ENCODE measurements at regions not wholly inside any gene's neighbourhood (a gene's known extent, or its start where the extent isn't known, plus 50 kb on each side); places are given as distances from the start of the nearest gene placed in this dataset.
"Not testable (repeated sequence)": the region's sequence is repeated elsewhere in the genome, so short reads cannot be mapped to it uniquely, and the experiment has no call there.

DNA sequence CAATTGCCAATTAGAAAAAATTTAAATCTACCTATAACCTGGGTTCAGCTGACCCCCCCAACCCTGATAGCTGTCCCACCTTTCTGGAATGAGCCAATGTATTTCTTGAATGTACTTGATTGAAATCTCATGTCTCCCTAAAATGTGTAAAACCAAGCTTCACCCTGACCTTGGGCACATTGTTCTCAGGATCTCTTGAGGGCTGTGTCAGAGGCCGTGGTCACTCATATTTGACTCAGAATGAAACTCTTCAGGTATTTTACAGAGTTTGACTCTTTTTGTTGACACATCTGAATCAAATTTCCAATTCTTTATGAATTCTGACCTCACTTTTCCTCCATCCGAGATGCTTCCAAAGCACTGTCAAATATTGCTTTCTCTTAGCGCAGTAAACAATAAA, 115.3 kb upstream of the BEND4 start:
- no peaks in the 10 kb centered on the region for H3K27me3 Mint-ChIP-seq
- intact Hi-C loops (cut with micrococcal nuclease): no loop called here
- ChIA-PET POLR2A (no interaction called here), CTCF (no interaction called here)
- H3K4me1 Mint-ChIP-seq (ENCODE audit: low read depth): no peaks in the 10 kb centered on the region
- DNase-seq: no peak
- H3K27ac Mint-ChIP-seq: no peak overlapping the region
- H3K4me3 Mint-ChIP-seq: no peak overlapping the region
- H3K36me3 Mint-ChIP-seq: no peaks in the 10 kb centered on the region
- no peaks in the 10 kb centered on the region for H3K9me3 Mint-ChIP-seq

DNA sequence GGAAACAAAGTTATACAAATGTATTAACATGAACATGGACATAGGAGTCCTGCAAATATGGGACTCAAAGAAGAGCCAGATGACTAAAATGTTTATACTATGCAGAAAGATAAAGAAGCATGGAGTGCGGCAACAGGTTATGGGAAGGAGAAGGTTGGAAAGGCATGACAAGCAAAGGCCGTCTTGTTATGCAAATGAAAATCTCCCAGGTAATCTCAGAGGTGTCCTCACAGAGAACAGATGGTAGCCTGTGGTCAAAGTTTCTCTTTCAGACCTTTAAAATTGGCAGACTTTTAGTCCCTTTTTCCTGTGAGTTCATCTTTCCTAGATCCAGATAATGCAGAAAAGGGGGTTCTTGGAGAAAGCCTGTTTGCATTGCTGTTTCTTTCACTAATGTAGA, 116.4 kb upstream of the BEND4 start:
- ChIA-PET POLR2A (no interaction called here), CTCF (interaction anchor here (1.0 to 1.9 kb wide), 2 partner anchors 11 to 14 kb away, joined by 3 to 6 read pairs; no protein-coding TSS in a partner anchor)
- H3K9me3 Mint-ChIP-seq: no peaks in the 10 kb centered on the region
- no peak for DNase-seq
- no peak overlapping the region for H3K4me3 Mint-ChIP-seq
- H3K27ac Mint-ChIP-seq: no peak overlapping the region
- intact Hi-C loops (cut with micrococcal nuclease): no loop called here
- H3K27me3 Mint-ChIP-seq: no peaks in the 10 kb centered on the region
- H3K4me1 Mint-ChIP-seq (ENCODE audit: low read depth): no peaks in the 10 kb centered on the region
- no peaks in the 10 kb centered on the region for H3K36me3 Mint-ChIP-seq

DNA sequence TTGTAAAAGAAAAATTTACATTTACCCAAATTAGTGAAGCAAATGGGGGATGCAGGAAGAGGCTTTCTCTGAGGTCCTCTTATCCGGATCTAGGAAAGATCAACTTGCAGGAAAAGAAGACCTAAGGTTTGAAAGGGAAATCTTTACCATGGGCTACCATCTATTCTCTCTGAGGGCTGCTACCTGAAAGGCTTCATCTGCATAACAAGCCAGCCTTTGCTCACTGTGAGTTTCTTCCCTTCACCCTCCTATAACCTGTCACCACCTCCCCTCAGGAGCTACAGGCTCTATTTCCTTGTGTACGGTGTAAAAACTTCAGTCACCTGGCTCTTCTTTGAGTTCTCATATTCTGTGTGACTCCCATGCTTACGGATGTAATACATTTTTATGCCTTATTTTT, 118.6 kb upstream of the BEND4 start:
- H3K27me3 Mint-ChIP-seq: no peaks in the 10 kb centered on the region
- no peaks in the 10 kb centered on the region for H3K9me3 Mint-ChIP-seq
- DNase-seq: no peak
- no peak overlapping the region for H3K27ac Mint-ChIP-seq
- ChIA-PET POLR2A (no interaction called here), CTCF (interaction anchor here (1.3 kb wide), 1 partner anchor 13 kb away, joined by 3 read pairs; no protein-coding TSS in a partner anchor)
- H3K4me1 Mint-ChIP-seq (ENCODE audit: low read depth): no peaks in the 10 kb centered on the region
- H3K36me3 Mint-ChIP-seq: no peaks in the 10 kb centered on the region
- H3K4me3 Mint-ChIP-seq: no peak overlapping the region
- intact Hi-C loops (cut with micrococcal nuclease): no loop called here

DNA sequence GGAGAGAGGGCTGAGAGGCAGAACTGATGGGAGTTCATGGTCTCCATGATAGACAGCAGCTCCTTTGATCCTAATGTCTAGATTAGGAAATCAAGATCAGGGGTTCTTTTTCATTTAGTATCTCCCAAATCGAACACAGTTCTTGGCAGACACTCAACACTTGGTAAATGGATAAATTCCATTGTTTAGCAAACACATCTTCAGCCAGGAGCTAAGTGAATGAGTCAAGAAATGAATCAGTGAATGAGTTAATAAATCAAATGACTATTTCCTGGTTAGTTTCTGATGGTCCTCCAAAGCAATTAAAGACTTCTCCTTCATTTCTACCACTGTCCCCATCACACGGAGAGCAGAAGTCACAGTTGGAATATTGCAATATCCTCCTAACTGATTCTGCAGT, 120.0 kb upstream of the SHISA3 start:
- DNase-seq: no peak
- Mint-ChIP-seq H3K27me3 (peaks cover 2% of the 10 kb centered on the region), H3K27ac (no peak overlapping the region), H3K9me3 (no peaks in the 10 kb centered on the region), H3K4me1 (ENCODE audit: low read depth) (peaks cover 5% of the 10 kb centered on the region), H3K36me3 (no peaks in the 10 kb centered on the region), H3K4me3 (no peak overlapping the region)
- intact Hi-C loops (cut with micrococcal nuclease): no loop called here
- POLR2A ChIA-PET: no interaction called here
- CTCF ChIA-PET: no interaction called here

DNA sequence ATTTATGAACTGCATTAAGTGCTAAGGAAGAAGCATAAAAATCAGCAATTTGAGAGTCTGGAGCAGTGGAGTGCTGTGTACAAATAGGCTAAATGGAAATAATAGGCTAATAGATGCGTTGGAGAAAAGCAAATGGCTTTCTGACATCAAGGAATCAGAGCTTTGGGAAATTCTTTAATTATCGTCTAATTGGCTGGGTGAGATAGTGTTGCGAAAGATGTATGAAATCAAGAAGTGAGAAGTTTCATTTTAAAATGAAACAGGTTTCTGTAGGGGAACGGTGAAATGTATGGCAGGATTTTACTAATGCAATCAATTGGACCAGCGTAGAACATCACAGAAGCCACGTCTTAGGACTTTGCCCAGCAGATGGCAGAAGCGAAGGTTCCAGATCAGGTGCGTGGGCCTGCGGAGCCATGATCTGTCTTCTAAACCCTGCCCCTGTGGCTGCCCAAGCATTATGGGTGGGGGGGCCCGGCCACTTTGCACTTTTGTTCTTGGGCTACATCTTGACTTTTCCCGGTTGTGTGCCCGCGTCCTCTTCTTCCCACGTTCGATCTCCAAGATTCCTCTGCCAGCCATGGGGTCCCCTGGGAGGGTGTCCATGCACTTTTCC, 118.5 kb upstream of the SHISA3 start:
- Mint-ChIP-seq H3K27me3 (peaks cover 6% of the 10 kb centered on the region), H3K9me3 (no peaks in the 10 kb centered on the region), H3K36me3 (no peaks in the 10 kb centered on the region), H3K4me1 (ENCODE audit: low read depth) (peaks cover 5% of the 10 kb centered on the region), H3K27ac (no peak overlapping the region), H3K4me3 (no peak overlapping the region)
- ChIA-PET POLR2A (no interaction called here), CTCF (interaction anchor here (1.6 to 6.5 kb wide), 2 partner anchors 14 to 241 kb away, joined by 5 to 71 read pairs; no protein-coding TSS in a partner anchor)
- no peak for DNase-seq
- intact Hi-C loops (cut with micrococcal nuclease): no loop called here

DNA sequence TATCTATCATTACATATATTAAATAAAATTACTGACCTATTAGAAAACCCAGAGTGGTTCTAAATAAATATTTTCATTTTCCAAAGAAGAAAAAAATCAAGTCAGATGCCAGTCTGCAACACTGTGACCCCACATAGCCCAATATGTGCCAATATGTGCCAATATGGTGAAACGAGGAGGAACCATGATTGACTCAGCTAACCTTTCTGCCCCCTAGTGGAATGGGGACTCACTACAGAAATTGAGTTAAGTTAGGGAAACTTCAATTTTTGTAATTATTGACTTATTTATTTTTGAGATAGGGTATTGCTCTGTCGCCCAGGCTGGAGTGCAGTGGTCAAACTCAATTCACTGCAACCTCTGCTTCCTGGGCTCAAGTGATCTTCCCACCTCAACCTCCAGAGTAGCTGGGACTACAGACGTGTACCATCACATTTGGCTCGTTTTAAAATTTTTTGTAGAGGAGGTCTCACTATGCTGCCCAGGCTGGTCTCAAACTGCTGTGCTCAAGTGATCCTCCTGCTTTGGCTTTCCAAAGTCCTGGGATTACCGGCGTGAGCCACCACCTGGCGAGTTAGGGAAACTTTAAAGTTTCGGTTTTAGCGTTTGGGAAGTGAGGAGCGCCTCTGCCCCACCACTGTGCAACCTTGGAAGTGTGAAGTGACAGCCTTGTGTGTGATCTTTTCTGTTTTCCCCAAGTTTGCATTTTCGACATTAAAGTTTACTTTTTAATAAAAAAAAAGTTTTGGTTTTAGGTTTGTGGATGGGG, 116.8 kb upstream of the SHISA3 start:
- peaks cover 9% of the 10 kb centered on the region for H3K27me3 Mint-ChIP-seq
- H3K27ac Mint-ChIP-seq: no peak overlapping the region
- H3K36me3 Mint-ChIP-seq: no peaks in the 10 kb centered on the region
- ChIA-PET CTCF (interaction anchor here (0.6 to 6.5 kb wide), 10 partner anchors 8 to 997 kb away, joined by 3 to 71 read pairs (median 3); no protein-coding TSS in a partner anchor), POLR2A (no interaction called here)
- H3K4me1 Mint-ChIP-seq (ENCODE audit: low read depth): peaks cover 5% of the 10 kb centered on the region
- intact Hi-C loops (cut with micrococcal nuclease): loop anchor here (10.0 kb wide), 1 partner anchor 586 kb away; no protein-coding TSS in a partner anchor
- H3K4me3 Mint-ChIP-seq: no peak overlapping the region
- no peak for DNase-seq
- H3K9me3 Mint-ChIP-seq: no peaks in the 10 kb centered on the region

DNA sequence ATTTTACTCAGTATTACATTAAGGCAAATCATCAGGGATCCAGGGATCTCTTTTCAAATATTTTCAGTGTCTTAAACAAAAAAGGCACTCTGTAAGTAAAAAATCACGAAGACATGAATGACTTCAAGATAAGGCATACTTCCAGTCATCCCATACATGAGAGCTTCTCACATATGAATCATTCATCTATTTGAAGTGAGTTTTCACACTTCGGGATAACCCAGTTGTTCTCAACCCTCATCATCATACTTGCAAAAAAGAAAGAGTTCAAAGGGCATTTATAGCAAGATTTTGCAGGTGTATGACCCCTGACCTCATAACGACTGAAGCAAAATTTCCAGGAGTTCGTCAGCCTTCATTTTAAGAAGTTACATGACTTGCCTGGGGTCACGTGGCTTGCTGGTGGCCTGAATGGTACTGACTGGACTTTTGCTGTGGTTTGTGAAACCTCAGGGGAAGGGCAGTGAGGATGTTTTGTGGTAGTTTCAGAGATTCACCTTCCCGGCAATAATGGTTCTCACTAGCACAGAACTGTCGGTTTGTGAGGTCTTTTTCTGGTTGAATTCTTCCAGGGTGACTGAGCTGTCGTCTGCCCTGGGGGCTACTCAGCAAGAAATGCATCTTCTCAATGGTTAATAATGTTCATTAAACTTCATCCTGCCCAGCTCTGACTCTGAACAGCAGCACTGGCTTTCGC, 115.8 kb upstream of the SHISA3 start:
- POLR2A ChIA-PET: no interaction called here
- Mint-ChIP-seq H3K4me1 (ENCODE audit: low read depth) (peaks cover 5% of the 10 kb centered on the region), H3K27me3 (peaks cover 9% of the 10 kb centered on the region), H3K4me3 (no peak overlapping the region), H3K27ac (no peak overlapping the region), H3K9me3 (no peaks in the 10 kb centered on the region), H3K36me3 (no peaks in the 10 kb centered on the region)
- CTCF ChIA-PET: interaction anchor here (0.7 to 6.5 kb wide), 7 partner anchors 13 to 998 kb away, joined by 3 to 71 read pairs (median 5); no protein-coding TSS in a partner anchor
- intact Hi-C loops (cut with micrococcal nuclease): loop anchor here (1.0 to 10.0 kb wide), 4 partner anchors 116 to 587 kb away; partner anchors contain the start of gene SHISA3
- DNase-seq: no peak

DNA sequence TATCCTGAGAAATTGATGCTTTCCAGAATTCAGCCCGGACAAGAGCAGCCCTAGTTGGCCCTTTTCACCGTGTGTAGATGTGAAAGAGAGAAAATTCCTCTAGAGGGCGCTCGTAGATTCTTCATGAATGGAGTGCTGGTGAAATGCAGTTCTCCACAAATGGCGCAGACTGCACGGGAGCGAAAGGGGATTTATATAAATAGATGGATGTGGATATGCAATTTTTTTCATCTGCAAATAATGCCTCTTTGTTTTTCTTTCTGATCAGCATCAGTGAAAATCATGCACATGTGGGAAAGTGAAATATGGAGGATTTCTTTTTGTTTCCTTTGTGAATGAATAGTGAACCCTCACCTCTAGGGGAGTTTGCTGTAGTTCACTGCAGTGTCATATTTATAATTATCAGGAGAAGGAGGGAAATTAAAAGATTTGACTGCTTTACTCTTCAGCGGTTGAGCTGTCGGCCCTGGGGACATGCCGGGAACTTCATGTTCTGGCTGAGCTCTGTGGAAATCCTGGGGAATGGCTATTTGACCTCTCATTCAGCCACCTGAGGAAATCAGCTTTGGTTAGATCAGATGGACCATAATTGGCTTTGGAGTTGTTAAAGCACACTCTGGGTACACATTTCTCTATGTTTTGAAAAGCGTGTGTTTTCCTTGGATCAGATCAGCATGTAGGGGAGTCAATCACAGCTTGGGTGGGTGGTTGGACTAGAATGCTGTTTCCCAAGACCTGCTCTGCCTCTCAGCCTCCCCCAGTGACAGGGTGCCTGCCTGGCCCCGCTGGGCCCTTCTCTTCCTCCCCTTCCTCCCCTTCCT, 115.0 kb upstream of the SHISA3 start:
- H3K9me3 Mint-ChIP-seq: no peaks in the 10 kb centered on the region
- no peaks in the 10 kb centered on the region for H3K36me3 Mint-ChIP-seq
- DNase-seq: peak; percentile 25
- H3K27ac Mint-ChIP-seq: no peak overlapping the region
- H3K4me1 Mint-ChIP-seq (ENCODE audit: low read depth): peaks cover 5% of the 10 kb centered on the region
- POLR2A ChIA-PET: no interaction called here
- peaks cover 9% of the 10 kb centered on the region for H3K27me3 Mint-ChIP-seq
- no peak overlapping the region for H3K4me3 Mint-ChIP-seq
- CTCF ChIA-PET: interaction anchor here (0.6 to 6.5 kb wide), 14 partner anchors 10 to 582 kb away, joined by 3 to 71 read pairs (median 4); no protein-coding TSS in a partner anchor
- intact Hi-C loops (cut with micrococcal nuclease): loop anchor here (1.0 to 10.0 kb wide), 4 partner anchors 115 to 587 kb away; partner anchors contain the start of gene SHISA3

DNA sequence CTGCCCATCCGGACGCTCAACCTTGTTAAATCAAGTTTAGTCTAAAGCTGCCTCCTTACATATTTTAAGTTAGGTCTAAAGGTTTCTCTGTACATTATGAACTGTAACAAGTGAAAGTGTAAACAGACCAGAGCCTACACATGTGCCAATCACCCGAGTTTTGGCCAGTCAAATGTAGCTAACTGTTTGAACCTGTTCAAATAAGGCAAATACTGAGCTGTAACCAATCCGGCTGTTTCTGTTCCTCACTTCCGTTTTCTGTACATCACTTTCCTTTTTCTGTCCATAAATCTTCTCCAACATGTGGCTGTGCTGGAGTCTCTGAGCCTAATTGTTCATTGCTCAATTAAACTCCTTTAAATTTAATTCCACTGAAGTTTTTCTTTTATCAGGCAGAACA, 113.3 kb upstream of the SHISA3 start:
- DNase-seq: no peak
- CTCF ChIA-PET: interaction anchor here (1.1 to 6.5 kb wide), 2 partner anchors 14 to 236 kb away, joined by 3 to 71 read pairs; no protein-coding TSS in a partner anchor
- POLR2A ChIA-PET: no interaction called here

DNA sequence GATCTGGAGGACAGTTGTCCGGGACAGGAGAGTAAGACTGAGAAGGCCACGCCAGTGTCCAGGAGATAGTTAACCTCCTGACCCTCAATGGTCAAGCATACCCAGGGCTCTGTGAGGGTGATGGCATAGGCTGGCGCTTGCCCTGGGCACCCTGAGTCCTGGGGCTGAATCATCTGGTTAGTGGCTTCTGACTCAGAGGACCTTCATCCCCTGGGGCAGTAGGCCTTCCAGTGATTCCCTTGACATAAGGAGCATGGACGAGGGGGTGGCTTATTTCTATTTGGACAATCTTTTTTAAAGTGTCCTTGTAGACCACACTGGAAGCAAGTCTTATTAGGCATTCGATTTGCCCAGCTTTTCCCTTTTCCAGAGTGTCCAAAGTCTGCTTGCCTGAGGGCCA, 108.4 kb upstream of the SHISA3 start:
- H3K4me1 Mint-ChIP-seq (ENCODE audit: low read depth); H3K9me3 Mint-ChIP-seq; CTCF ChIA-PET; H3K36me3 Mint-ChIP-seq; DNase-seq; POLR2A ChIA-PET; H3K27me3 Mint-ChIP-seq; H3K27ac Mint-ChIP-seq; H3K4me3 Mint-ChIP-seq: not testable (repeated sequence)
- intact Hi-C loops (cut with micrococcal nuclease): loop anchor here (10.0 kb wide), 1 partner anchor 594 kb away; no protein-coding TSS in a partner anchor

More for the DNA sequence above, 113.3 kb upstream of the SHISA3 start:
- Mint-ChIP-seq H3K9me3 (no peaks in the 10 kb centered on the region), H3K27me3 (peaks cover 9% of the 10 kb centered on the region), H3K27ac (no peak overlapping the region), H3K36me3 (no peaks in the 10 kb centered on the region), H3K4me1 (ENCODE audit: low read depth) (peaks cover 5% of the 10 kb centered on the region), H3K4me3 (no peak overlapping the region)
- intact Hi-C loops (cut with micrococcal nuclease): loop anchor here (10.0 kb wide), 1 partner anchor 589 kb away; no protein-coding TSS in a partner anchor

DNA sequence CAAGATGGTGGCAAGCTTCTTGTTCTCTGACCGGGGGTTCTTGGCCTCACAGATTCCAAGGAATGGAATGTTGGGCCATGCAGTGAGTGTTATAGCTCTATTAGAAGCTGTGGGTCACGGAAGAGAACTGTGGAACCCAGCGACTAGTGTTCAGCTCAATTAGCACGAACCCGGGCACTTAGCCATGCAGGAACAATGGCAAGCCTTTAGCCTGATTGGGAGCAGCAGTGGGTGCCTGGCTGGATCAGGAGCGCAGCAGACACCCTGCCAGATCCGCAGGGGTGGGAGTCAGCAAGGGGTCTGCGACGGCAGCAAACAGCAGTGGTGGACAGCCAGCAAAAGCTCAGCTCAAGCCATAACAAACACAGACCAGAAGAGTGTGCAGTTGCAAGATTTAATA, 105.1 kb upstream of the SHISA3 start:
- POLR2A ChIA-PET; H3K27ac Mint-ChIP-seq; H3K36me3 Mint-ChIP-seq; H3K9me3 Mint-ChIP-seq; H3K4me1 Mint-ChIP-seq (ENCODE audit: low read depth); H3K27me3 Mint-ChIP-seq; H3K4me3 Mint-ChIP-seq; intact Hi-C loops (cut with micrococcal nuclease); DNase-seq: not testable (repeated sequence)
- CTCF ChIA-PET: interaction anchor here (0.6 to 1.2 kb wide), 2 partner anchors 13 to 15 kb away, joined by 3 to 5 read pairs; no protein-coding TSS in a partner anchor

All from activated CD4-positive, alpha-beta memory T cell treated with anti-CD3 and anti-CD28 coated beads for 36 hours (primary cell).